Stimulated activated CD4-positive, alpha-beta T cell treated with anti-CD3 and anti-CD28 coated beads, Interleukin-4, amount 100 ng/mL, for 4 hours (primary cell): ENCODE measurements at regions not wholly inside any gene's neighbourhood (a gene's known extent, or its start where the extent isn't known, plus 50 kb on each side); places are given as distances from the start of the nearest gene placed in this dataset.
"Not testable (repeated sequence)": the region's sequence is repeated elsewhere in the genome, so short reads cannot be mapped to it uniquely, and the experiment has no call there.

Source experiments
- DNase-seq, 2 experiments: peaks; one replicate each; pipeline ENCODE4 v3.0.0-alpha.2; 2020

DNA sequence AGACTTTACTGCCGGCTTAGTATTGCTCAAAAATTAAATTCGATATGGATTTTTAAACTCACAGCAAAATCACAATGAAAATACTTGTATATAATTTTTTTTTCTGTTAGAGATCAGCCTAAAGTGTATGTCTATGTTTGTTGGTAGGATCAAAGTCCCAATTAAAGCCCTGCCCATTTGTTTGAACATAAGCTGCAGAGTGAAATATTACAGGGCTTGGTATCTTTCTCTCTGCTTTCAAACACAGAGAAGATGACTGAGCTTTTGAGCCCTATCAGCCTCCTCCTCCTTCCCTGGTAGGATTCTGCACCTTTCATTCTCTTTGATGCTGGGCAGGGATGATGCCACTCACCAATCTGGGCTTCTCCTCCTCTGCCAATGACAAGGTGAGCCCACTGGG, 345.4 kb downstream of the PPP1R2C start:
- no peak for DNase-seq

- no peak for DNase-seq
Measured at GRCh38 chrX:42422961-42423360, 355.0 kb downstream of the PPP1R2C start.

GRCh38 chrX:42420426-42420825, 357.5 kb downstream of the PPP1R2C start:
- DNase-seq: no peak

DNA sequence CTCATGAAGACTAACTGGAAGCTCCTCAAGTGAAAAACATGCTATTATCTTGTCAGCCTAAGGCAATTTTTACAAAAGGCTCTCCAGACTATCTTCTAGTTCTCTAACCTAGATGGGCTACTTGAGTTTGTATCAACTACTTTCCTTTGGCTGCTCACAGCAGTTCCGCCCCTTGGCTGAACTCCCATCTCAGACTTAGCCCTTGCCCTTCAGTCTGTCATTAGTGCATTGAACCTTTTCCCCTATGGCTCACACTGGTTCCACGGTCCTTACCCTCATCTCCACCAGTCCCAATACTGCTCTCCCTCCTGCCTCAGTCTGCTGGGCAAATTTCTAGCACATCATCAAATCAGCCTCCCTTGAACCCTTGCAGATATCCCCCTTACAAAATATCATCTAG, 362.3 kb downstream of the PPP1R2C start:
- DNase-seq: no peak

GRCh38 chrX:42414057-42414456, 363.9 kb downstream of the PPP1R2C start:
- no peak for DNase-seq

DNA sequence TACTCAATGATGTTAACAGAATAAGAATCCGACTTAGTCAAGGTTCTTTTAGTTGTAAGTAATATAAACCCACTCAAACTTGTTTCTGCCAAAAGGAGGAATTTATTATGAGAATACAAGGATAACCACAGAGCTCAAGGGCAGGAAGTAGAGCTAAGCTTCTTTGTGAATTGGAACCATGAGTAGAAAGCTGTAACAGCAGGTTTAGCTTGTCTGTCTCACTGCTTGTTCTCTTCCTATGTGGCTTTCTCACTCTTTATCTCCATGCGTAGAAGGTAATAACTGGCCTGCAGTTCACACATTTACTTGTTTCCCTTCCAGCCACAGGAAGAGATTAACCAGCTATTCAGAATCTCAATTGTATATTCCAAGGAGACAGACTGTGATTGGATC, 378.3 kb downstream of the PPP1R2C start:
- no peak for DNase-seq

DNA sequence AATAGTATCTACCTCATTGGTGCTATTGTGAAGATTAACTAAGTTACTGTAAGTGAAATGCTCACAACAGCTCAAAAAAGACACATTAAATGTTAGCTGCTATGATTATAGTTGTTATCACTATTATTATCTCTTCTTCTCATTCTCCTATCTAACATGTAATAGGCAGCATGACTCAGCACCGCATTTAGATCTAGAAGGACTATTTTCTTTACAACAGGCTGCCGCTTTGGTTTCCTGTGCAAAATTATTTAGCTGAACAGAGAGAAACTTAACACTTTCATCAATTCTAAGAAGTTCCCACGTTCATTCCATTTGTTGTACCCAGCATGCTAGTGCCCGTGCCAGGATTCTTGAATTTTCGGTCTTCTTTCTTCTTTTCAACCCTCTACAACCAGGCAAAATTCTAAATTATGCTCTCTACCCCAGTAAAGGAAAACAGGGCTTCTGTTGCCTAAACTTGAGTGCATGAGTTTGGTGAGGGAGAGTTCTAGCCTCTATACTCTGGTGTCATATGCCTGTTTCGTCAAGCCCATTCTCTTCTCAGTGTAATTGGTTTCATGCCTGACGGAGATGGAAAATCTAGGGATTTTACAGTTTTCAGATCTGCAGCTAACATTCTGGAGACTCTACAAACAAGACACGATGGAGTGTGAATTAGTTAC, 378.9 kb downstream of the PPP1R2C start:
- DNase-seq: no peak

DNA sequence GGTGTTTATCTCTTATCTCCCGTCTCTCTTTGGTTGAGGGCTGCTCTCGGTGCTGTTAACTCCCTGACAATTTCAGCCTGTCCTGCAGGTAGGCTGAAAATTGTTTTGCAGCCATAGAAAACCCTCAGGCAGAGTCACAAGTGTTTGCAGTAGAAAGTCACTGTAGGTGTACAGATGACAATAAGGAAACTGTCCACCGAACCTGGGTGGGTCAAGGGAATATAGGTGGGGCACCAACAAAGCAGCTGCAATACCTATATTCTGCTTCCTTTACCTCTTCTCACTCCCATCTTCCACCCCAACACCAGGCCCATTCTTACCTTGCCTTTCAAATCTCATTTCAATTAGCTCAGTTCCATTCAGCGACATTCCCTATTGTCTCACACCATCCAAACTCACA, 381.8 kb downstream of the PPP1R2C start:
- DNase-seq: no peak

DNA sequence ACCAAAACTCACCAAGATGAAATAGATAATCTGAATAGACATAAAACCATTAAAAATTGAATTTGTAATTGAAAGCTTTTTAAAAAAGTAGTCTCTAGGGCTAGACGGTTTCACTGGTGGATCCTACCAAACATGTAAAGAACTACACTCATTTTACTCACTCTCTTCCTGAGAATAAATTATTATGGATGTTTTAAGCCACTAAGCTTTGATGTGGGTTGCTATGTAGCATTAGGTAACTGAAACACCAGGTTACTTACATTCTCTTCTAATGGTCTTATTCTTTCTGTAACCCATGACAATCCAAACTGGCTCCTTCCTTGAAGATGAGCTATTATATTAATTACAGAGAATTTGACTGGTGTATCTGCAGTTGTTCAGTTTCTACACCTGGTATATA, 385.1 kb downstream of the PPP1R2C start:
- DNase-seq: no peak

DNA sequence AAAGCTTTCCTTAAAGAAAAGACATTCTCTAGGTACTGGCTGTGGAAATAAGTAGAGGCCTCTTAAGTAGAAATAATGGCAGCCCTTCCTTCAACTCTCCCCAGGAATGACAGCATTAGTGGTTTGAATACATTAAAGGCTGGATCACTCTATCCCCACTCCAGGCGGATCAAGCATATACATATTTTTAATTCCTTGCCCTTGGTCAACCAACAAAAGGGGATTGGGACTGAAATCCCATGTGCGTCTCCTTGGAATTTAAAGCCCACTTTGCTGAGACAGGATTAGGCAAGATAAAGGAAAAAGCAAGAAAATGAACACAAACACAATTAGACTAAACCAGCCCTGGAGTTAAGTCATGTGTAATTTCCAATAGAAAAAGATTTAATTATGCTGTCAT, 391.3 kb downstream of the PPP1R2C start:
- no peak for DNase-seq

GRCh38 chrX:42385730-42386129, 392.2 kb downstream of the PPP1R2C start:
- DNase-seq: no peak

DNA sequence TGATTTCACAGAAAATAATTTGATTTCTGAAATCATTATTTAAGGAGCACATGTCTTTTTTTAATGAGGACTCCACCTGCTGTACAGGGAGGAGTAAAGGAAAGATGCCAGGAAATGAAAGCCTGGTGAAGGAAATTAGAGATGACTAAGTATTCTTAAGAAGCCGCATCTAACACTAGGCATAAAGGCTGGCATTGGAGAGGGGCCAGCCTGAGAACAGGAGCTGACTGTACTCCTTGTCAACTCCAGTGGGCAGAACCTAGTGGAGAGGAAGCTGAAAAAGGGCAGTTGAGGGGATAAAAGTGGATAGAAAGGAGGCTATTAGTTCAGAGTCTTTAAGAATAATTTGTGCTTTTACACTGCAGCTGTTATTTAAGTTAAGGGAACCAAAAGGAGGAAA, 393.0 kb downstream of the PPP1R2C start:
- DNase-seq: no peak

DNA sequence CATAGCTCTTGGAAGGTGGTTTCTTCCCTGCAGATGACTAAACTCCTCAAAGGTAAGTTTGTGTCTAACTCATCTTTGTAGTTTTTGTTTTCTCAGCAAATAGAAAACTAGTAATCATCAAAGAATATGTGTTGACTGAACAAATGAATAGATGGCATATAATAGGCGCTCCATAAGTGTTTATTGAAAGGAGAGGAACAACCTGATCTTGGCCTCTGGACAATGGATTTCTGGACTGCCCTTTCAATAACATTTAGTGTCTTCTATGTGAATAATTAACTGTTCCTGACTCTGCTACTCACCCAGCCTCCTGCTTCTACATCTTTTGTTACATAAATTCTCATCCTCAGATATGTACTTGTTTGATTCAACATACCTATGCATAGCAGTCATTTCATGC, 399.1 kb downstream of the PPP1R2C start:
- DNase-seq: no peak

DNA sequence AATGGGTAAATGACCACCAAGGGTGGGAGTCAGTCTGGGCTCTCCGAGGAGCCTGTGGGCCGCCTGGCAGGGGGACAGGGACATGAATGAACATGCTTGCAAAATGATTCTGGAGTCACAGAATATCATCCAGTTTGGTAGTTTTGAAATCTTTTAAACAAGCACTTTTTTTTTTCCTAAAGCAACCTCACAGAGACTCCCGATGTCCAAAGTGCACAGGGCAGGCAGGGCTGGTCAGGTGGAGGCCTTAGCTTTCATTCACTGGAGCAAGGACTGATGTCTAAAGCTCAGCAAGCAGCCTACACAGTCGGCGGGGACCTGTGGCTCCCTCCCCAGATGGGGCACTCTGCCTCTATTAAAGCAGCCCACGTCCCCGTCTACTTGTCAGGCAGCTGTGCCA, 402.9 kb downstream of the PPP1R2C start:
- no peak for DNase-seq

GRCh38 chrX:42366181-42366580, 411.8 kb downstream of the PPP1R2C start:
- no peak for DNase-seq

DNA sequence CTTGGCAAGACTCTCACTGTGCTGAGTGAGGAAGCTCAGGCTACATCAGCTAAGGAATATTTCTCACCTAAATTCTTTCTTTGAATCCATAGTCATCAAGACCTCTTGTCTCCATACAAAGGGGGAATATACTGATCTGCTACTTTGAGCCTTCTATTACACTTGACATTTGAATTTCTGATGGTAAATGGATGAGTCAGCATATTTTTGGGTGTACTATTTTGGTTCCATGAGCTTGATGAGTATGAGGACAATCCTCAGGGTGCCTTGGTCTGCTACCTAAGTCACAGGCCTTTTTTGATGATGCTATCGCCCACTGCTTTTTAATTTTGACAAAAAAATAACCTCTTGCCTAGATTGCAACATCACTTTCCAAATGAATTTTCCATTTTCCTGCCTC, 415.7 kb downstream of the PPP1R2C start:
- DNase-seq: no peak

DNA sequence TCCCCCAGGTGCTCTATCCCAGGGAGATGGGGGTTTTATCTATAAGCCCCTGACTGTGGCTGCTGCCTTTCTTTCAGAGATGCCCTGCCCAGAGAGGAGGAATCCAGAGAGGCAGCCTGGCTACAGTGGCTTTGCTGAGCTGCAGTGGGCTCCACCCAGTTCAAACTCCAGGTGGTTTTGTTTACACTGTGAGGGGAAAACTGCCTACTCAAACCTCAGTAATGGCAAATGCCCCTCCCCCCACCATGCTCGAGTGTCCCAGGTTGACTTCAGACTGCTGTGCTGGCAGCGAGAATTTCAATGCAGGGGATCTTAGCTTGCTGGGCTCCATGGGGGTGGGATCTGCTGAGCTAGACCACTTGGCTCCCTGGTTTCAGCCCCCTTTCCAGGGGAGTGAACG, 419.6 kb upstream of the CASK start:
- not testable (repeated sequence) for DNase-seq
